IPS DF 4.7 (cell line): ENCODE measurements at regions not wholly inside any gene's neighbourhood (a gene's known extent, or its start where the extent isn't known, plus 50 kb on each side); places are given as distances from the start of the nearest gene placed in this dataset.

Experiments
- DNase-seq: peaks from one replicate; pipeline ENCODE4 v3.0.0-alpha.2; 2013; ENCODE audit warnings: low spot score; ENCODE audit errors: extremely low read depth

- no peak for DNase-seq
These were observed 85.7 kb upstream of the SGCD start for GRCh38 chr5:156241266-156241665.

GRCh38 chr5:156245895-156246294 is 81.1 kb upstream of the SGCD start:
- DNase-seq, result no peak

DNA sequence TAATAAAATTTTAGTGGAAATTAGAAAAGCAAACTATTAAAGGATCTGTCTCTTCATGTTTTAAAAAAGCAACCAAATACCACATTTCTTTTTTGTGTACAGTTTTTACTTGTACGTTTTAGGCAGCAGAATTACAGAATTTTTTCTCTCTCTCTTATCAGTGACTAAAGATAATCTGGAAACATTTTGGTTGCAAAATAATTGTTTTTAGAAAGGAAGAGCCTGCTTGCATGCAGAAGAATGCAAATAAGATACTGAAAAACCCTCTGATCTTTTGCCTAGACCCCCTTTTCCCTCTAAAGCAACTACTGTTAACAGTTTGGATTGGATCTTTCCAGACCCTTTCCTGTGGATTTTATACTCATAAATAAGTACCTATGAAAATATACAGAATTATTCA is 75.9 kb upstream of the SGCD start:
- no peak for DNase-seq

- no peak for DNase-seq
These were observed 73.8 kb upstream of the SGCD start for GRCh38 chr5:156253130-156253529.

DNA sequence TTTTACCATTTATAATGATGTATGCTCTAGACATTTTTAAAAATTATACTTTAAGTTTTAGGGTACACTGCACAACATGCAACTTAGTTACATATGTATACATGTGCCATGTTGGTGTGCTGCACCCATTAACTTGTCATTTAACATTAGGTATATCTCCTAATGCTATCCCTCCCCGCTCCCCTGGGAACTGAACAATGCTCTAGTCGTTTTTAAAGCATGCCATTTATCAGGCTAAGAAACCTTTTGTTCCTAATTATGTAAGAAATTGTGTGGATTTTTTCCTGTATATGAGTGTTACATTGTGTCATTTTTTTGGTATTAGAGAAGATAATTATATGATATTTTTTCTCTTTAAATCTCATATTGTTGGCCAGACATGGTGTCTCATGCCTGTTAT is 72.8 kb upstream of the SGCD start:
- DNase-seq, result no peak

DNA sequence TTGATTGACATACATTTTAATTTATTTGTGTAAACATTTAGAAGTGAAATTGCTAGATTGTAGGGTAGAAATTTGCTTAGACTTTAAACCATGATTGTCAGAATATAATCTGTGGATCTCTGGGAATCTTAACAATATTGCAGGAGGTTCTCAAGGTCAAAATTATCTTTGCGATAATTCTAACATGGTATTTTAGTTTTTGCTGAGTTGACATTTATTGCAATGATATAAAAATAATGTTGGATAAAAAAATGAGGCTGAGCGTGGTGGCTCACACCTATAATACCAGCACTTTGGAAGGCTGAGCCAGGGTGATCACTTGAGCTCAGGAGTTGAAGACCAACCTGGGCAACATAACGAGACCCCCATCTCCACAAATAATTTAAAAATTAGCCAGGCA is 70.3 kb upstream of the SGCD start:
- DNase-seq, result no peak

DNA sequence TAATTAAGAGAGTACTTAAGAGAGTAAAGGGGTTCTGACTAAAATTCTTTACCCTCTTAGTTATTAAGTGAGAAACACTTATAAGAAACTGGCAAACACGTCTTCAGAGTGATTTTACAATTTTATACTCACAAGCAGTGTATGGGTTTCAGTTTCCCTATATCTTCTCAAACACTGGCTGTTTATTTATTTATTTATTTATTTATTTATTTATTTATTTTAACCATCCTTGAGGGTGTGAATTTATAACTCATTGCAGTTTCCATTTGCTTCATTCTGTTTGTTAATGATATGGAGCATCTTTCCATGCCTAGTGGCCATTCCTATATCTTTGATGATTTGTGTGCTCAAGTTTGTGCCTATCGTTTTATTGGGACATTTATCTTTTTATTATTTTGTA is 68.0 kb upstream of the SGCD start:
- no peak for DNase-seq

- no peak for DNase-seq
These were observed 67.3 kb upstream of the SGCD start for GRCh38 chr5:156259618-156260017.

DNA sequence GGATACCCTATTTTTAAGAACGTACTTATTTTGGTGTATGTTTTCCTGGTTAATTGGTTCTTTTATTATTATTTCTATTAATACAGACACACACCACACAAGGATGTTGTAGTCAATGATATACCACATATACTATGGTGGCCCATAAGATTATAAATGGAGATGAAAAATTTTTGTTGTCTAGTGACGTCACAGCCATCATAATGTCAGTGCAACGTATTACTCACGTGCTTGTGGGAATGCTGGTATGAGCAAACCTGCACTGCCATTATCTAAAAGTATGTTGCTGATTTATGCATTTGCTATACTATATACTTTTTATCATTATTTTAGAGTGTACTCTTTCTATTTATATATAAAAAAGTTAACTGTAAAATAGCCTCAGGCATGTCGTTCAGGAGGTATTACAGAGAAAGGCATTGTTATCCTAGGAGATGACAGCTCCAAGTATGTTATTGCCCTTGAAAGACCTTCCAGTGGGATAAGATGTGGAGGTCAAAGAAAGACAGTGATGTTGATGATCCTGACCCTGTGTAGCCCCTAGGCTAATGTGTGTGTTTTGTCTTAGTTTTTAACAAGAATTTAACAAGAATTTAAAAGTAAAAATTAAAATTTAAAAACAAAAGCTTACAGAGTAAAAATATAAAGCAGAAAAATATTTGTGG is 65.6 kb upstream of the SGCD start:
- DNase-seq, result no peak

DNA sequence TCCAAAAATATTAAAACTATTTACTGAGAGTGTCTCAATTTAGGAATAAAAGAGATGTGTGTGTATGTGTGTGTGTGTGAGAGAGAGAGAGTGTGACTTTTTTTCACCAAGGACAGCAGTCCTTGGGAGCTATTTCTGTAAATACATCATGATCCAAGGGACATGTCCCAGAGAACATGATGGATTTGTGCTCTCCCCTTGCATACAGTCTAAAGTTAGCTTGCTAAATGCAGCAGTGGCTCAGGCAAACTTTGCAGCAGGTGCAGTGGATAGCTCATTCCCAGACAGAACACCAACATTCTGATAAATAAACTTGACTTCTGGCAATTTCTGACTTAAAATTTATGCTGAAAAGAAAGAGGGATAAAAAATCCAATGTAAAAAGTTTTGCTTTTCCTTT is 55.4 kb upstream of the SGCD start:
- no peak for DNase-seq

GRCh38 chr5:156272139-156272538 is 54.8 kb upstream of the SGCD start:
- DNase-seq, result no peak

DNA sequence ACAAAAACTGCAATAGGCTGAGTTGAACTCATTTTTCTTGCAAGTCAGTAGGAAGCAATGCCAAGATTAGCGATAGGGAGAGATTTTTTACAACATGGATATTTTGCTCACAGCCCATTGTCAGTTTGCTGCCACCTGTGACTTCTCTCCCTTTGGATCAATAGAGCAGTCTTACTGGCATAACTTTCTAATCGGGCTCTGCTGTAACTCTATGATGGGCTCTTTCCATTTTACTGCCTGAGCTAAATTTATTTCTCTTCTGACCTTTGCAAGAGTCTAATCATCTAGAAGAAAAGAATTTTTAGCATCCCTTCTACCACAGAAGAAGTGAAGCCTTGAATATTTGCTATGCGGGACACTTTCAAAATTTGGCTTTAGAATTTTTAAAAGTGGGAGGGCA is 53.6 kb upstream of the SGCD start:
- no peak for DNase-seq

DNA sequence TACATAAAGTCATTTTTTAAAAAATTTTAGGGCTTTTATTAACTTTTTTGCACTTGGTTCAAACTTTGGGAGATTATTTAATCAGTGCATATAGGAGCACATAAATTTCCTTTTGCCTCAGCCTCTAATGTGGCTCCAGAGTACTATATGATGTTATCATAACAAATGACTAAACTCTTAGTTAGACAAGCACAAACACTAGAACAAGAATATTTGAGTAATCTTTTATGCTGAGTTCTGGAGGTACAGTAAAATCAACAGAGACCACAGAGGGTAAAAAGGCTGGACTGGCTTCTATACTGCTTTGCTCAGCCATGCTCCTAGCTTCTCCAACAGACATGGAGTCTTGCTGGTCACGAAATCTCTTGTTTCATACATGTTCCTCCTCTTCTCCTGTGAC is 52.5 kb upstream of the SGCD start:
- no peak for DNase-seq
